ENCODE measurements at regions not wholly inside any gene's neighbourhood (a gene's known extent, or its start where the extent isn't known, plus 50 kb on each side); places are given as distances from the start of the nearest gene placed in this dataset.

GRCh38 chr14:99323603-99324185, 51.7 kb upstream of the BCL11B start:
- TF ChIP-seq TCF7 (CRISPR knock-in tag; IDR thresholded peaks at IDR 0.05; ENCODE audit: low read depth) (no peak), PREB (CRISPR knock-in tag; IDR thresholded peaks at IDR 0.05; ENCODE audit: borderline replicate concordance) (no peak), NR3C1 (CRISPR knock-in tag; conservative IDR thresholded peaks at IDR 0.05; ENCODE audit: low read depth) (no peak)
- no peaks in the 10 kb centered on the region; the same call in 1 of the 2 replicates for H3K27me3 Mint-ChIP-seq (ENCODE audit: low read depth)
- no peaks in the 10 kb centered on the region for H3K36me3 Mint-ChIP-seq
- no peak for DNase-seq (ENCODE audit: low spot score)
- no peak overlapping the region for H3K27ac Mint-ChIP-seq
- no peak for ATAC-seq
- H3K9me3 Mint-ChIP-seq, result no peaks in the 10 kb centered on the region
- ChIA-PET CTCF (interaction anchor here (1.0 to 1.7 kb wide), 2 partner anchors 70 to 157 kb away, joined by 3 to 6 read pairs; partner anchors contain the start of genes CCNK and SETD3), POLR2A (no interaction called here)
- peaks cover 14% of the 10 kb centered on the region for H3K4me1 Mint-ChIP-seq
- H3K4me3 Mint-ChIP-seq, result no peak overlapping the region

GRCh38 chr14:99322731-99323599, 51.0 kb upstream of the BCL11B start:
- DNase-seq (ENCODE audit: low spot score), result no peak
- no peaks in the 10 kb centered on the region; the same call in 1 of the 2 replicates for H3K27me3 Mint-ChIP-seq (ENCODE audit: low read depth)
- TF ChIP-seq GTF2I (CRISPR knock-in tag; conservative IDR thresholded peaks at IDR 0.05) (0 out of 2 replicates have a peak, but pooled peaks have one; percentile 22), AR (CRISPR knock-in tag; IDR thresholded peaks at IDR 0.05) (no peak), ATF2 (CRISPR knock-in tag; IDR thresholded peaks at IDR 0.05; ENCODE audit: borderline replicate concordance, low read depth) (no peak)
- peaks cover 19% of the 10 kb centered on the region for H3K4me1 Mint-ChIP-seq
- H3K27ac Mint-ChIP-seq, result no peak overlapping the region
- no peak for ATAC-seq
- POLR2A ChIA-PET, result no interaction called here
- no peaks in the 10 kb centered on the region for H3K9me3 Mint-ChIP-seq
- no peaks in the 10 kb centered on the region for H3K36me3 Mint-ChIP-seq
- CTCF ChIA-PET, result interaction anchor here (1.0 to 1.7 kb wide), 3 partner anchors 70 to 158 kb away, joined by 3 to 6 read pairs (median 5); partner anchors contain the start of genes CCNK and SETD3
- H3K4me3 Mint-ChIP-seq, result no peak overlapping the region

- Mint-ChIP-seq H3K36me3 (no peaks in the 10 kb centered on the region), H3K4me3 (no peak overlapping the region), H3K27ac (no peak overlapping the region), H3K27me3 (ENCODE audit: low read depth) (no peaks in the 10 kb centered on the region; the same call in 1 of the 2 replicates), H3K9me3 (no peaks in the 10 kb centered on the region), H3K4me1 (peaks cover 19% of the 10 kb centered on the region)
- DNase-seq (ENCODE audit: low spot score) (no peak), ATAC-seq (no peak)
- TF ChIP-seq IRF1 (CRISPR knock-in tag; IDR thresholded peaks at IDR 0.05) (no peak), SP1 (CRISPR knock-in tag; conservative IDR thresholded peaks at IDR 0.05) (no peak), EMX1 (CRISPR knock-in tag; IDR thresholded peaks at IDR 0.05) (no peak), ZNF423 (CRISPR knock-in tag; IDR thresholded peaks at IDR 0.05) (no peak)
- ChIA-PET POLR2A (no interaction called here), CTCF (interaction anchor here (0.7 to 1.7 kb wide), 4 partner anchors 67 to 159 kb away, joined by 3 to 6 read pairs (median 5); partner anchors contain the start of genes CCNK and SETD3)
Observed at GRCh38 chr14:99321955-99322730, 50.1 kb upstream of the BCL11B start.
